Vagina (tissue), 2 donors: ENCODE measurements at regions not wholly inside any gene's neighbourhood (a gene's known extent, or its start where the extent isn't known, plus 50 kb on each side); places are given as distances from the start of the nearest gene placed in this dataset.
"Not testable (repeated sequence)": the region's sequence is repeated elsewhere in the genome, so short reads cannot be mapped to it uniquely, and the experiment has no call there.

ENCODE experiments used
- DNase-seq, 2 donors: peaks; one replicate each; pipeline ENCODE4 v3.0.0-alpha.2; 2017; ENCODE audit errors: extremely low spot score in 2 of 2
- H3K27ac ChIP-seq: fragments of 200-600 bp; sonication (generic); one replicate; pipeline ENCODE4 v1.5.1; 2019
- H3K27me3 ChIP-seq: fragments of 200-600 bp; sonication (generic); one replicate; pipeline ENCODE4 v1.5.1; 2019
- H3K36me3 ChIP-seq, 2 donors: fragments of 200-600 bp; sonication (generic); one replicate each; pipeline ENCODE4 v1.5.1; 2017 to 2019
- H3K4me1 ChIP-seq: fragments of 200-600 bp; sonication (generic); one replicate; pipeline ENCODE4 v1.5.1; 2019
- H3K4me3 ChIP-seq, 2 donors: fragments of 200-600 bp; sonication (generic); 1 replicate in 1 of 2; 2 replicates in 1 of 2; pipeline ENCODE4 v1.5.1; 2016 to 2019
- H3K9me3 ChIP-seq: fragments of 200-600 bp; sonication (generic); one replicate; pipeline ENCODE4 v1.5.1; 2019
- POLR2A ChIP-seq, 2 donors: fragments of 450-650 bp; IDR thresholded peaks; one replicate each; pipeline ENCODE4 v1.6.1; 2017; ENCODE audit warnings: antibody characterized with exemption in 2 of 2, mild to moderate bottlenecking in 2 of 2, moderate library complexity in 2 of 2
- POLR2AphosphoS5 ChIP-seq, 2 donors: sonication (generic); formaldehyde crosslinking; IDR thresholded peaks; one replicate each; pipeline ENCODE4 v1.9.0; 2017; ENCODE audit warnings: antibody characterized with exemption in 2 of 2, mild to moderate bottlenecking in 2 of 2, low read depth in 1 of 2; ENCODE audit not compliant: insufficient read depth in 1 of 2
- intact Hi-C: fragments of 100-400 bp; cut with DNase I; formaldehyde crosslinking; loops from one replicate; pipeline ENCODE4 v1.15.1; 2023
- TF ChIP-seq, protein P1 (sequence below), 3 experiments: fragments of 450-650 bp in 2 of 3; fragments of 200-600 bp in 1 of 3; sonication (generic) in 1 of 3; IDR thresholded peaks; one replicate each; pipeline ENCODE4 v1.5.1; 2017 to 2019; ENCODE audit warnings: antibody characterized with exemption in 3 of 3, mild to moderate bottlenecking in 2 of 3, moderate library complexity in 2 of 3

DNA sequence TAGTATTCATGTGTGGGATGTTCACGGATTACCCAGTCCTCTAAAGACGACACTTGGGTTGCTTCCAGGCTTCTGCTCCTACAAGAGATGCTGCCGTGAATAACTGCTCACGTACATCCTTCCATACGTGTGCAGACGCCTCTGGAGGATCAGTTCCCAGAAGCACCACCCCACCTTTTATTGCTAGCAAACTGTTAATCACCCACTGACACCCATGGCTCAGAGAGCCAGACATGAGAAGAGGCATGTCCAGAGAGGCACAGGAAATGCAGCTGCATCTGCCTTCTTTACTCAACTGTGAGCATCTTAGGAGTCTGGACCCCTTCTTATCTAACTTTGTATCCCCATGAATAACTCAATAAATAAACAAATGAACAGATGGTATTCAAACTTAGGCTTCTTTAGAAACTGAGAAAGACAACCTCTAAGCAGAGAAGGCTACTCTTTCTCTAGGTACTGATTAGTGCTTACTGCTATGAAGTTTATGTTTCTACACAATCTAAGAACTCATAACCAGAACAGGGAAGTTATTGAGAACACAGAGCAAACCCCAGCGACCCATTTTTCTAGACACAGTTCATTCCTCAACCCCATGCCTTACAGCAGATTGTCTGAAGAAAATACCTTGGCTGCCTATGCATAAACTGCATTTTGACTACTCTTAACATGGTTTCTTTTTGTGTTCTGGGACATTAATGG lies 228.7 kb upstream of the RREB1 start:
- H3K27ac ChIP-seq, result no peak overlapping the region

DNA sequence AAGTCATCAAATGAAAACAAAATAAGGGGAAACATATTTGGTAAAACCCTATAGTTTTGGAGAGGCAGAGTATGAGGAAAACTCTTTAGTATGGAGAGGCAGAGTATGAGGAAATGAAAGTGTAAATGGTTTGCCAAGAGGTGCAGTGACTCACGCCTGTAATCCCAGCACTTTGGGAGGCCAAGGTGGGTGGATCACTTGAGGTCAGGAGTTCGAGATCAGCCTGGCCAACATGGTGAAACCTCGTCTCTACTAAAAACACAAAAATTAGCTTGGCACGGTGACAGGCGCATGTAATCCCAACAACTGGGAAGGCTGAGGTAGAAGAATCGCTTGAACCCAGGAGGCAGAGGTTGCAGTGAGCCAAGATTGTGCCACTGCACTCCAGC lies 228.2 kb upstream of the RREB1 start:
- intact Hi-C loops, H3K9me3 ChIP-seq: not testable (repeated sequence)
- peaks cover 32% of the 10 kb centered on the region for H3K4me1 ChIP-seq

More for the DNA sequence above, 228.7 kb upstream of the RREB1 start:
- peaks cover 31% of the 10 kb centered on the region for H3K4me1 ChIP-seq
- TF ChIP-seq POLR2AphosphoS5 (IDR thresholded peaks at IDR 0.05; ENCODE audit: insufficient read depth in 1 of 2, low read depth in 1 of 2), result no peak
- TF ChIP-seq, protein P1, sequence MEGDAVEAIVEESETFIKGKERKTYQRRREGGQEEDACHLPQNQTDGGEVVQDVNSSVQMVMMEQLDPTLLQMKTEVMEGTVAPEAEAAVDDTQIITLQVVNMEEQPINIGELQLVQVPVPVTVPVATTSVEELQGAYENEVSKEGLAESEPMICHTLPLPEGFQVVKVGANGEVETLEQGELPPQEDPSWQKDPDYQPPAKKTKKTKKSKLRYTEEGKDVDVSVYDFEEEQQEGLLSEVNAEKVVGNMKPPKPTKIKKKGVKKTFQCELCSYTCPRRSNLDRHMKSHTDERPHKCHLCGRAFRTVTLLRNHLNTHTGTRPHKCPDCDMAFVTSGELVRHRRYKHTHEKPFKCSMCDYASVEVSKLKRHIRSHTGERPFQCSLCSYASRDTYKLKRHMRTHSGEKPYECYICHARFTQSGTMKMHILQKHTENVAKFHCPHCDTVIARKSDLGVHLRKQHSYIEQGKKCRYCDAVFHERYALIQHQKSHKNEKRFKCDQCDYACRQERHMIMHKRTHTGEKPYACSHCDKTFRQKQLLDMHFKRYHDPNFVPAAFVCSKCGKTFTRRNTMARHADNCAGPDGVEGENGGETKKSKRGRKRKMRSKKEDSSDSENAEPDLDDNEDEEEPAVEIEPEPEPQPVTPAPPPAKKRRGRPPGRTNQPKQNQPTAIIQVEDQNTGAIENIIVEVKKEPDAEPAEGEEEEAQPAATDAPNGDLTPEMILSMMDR (IDR thresholded peaks at IDR 0.05), result no peak
- no peak for TF ChIP-seq POLR2A (IDR thresholded peaks at IDR 0.05)
- no peaks in the 10 kb centered on the region for H3K9me3 ChIP-seq
- DNase-seq, result no peak
- no peak overlapping the region for H3K4me3 ChIP-seq
- H3K36me3 ChIP-seq, result no peaks in the 10 kb centered on the region
- H3K27me3 ChIP-seq, result no peaks in the 10 kb centered on the region
- intact Hi-C loops, result no loop called here

DNA sequence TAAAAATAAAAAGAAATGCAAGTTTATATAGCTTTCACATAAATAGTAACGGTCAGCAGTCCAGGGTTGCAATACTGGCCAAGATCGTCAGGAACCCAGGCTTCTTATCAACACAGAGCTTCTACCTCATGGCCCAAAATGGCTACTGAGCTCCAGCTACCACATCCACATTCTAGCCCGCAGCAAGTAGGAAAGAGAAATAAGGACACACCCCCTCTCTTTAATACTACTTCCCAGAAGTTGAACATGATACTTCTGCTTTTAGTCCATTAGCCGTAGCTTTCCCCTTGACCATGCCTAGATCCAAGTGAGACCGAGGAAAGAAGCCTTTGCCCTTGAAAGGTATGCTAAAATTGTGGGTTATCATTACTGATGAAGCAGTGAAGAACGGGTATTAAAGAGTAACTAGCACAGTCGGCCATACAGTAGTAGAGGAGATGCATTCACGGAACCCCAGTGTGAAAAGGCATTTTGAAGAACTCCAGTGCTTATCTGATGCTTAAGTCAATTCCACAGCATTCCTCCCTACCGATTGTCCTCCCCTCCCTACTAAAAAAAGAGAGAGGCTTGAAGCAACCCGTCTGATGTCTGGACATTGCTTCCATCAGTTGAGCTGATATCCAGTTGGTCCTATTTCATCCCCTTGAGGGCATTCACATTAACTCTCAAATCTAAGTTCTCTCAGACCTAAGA lies 226.9 kb upstream of the RREB1 start:
- intact Hi-C loops, result no loop called here
- H3K27me3 ChIP-seq, result no peaks in the 10 kb centered on the region
- peaks cover 45% of the 10 kb centered on the region for H3K4me1 ChIP-seq
- no peaks in the 10 kb centered on the region for H3K36me3 ChIP-seq
- H3K27ac ChIP-seq, result peak overlapping the region; percentile 33
- no peak for DNase-seq
- H3K4me3 ChIP-seq, result no peak overlapping the region
- no peaks in the 10 kb centered on the region for H3K9me3 ChIP-seq
- TF ChIP-seq POLR2AphosphoS5 (IDR thresholded peaks at IDR 0.05; ENCODE audit: insufficient read depth in 1 of 2, low read depth in 1 of 2) (no peak), POLR2A (IDR thresholded peaks at IDR 0.05) (no peak)
- TF ChIP-seq, protein P1 (IDR thresholded peaks at IDR 0.05), result no peak

More for the DNA sequence above, 228.2 kb upstream of the RREB1 start:
- not testable (repeated sequence) for DNase-seq, H3K27ac ChIP-seq, H3K36me3 ChIP-seq, H3K4me3 ChIP-seq, H3K27me3 ChIP-seq

DNA sequence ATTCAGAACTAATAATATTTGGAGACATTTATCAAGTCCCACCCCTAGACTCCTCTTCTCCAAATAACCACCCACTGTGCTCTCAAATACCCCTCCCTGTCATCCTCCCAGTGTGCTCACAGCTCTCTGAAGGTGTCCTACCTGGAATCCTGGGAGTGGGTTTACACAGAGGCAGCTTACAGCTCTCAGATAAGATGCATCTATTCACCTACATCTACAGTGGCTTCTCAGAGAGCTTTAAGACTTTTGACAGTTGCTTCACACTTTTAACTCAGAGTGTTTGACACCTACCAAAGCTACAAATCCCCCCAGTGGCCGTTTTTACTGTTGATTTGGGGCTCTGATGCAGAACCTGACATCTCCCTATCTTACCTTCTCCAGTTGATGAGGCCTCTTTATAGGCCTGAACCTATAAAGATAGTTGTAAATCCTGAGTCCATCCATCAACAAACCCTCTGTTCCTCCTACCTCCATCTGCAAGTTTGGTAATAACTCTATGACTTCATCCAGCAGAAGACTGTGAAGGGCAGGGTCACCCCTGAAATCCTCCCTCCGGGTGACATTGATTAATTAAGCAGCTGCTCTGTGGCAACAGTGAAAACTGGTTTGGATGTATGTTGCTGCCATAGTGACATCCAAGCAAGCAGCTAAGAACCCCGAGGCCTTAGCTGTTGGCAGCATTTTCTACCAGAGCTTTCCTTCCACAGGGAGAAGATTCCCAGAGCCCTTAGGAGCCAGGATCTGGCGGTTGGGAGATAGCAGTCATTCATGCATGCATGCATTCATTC lies 226.1 kb upstream of the RREB1 start:
- H3K4me1 ChIP-seq, result peaks cover 51% of the 10 kb centered on the region
- TF ChIP-seq POLR2AphosphoS5 (IDR thresholded peaks at IDR 0.05; ENCODE audit: insufficient read depth in 1 of 2, low read depth in 1 of 2) (peak in 1 of 2 donors; percentile 53), POLR2A (IDR thresholded peaks at IDR 0.05) (no peak)
- TF ChIP-seq, protein P1 (IDR thresholded peaks at IDR 0.05), result no peak
- no peaks in the 10 kb centered on the region for H3K27me3 ChIP-seq
- peak overlapping the region; percentile 33 for H3K27ac ChIP-seq
- H3K9me3 ChIP-seq, result no peaks in the 10 kb centered on the region
- H3K4me3 ChIP-seq, result no peak overlapping the region
- DNase-seq, result no peak
- intact Hi-C loops, result no loop called here
- no peaks in the 10 kb centered on the region for H3K36me3 ChIP-seq

DNA sequence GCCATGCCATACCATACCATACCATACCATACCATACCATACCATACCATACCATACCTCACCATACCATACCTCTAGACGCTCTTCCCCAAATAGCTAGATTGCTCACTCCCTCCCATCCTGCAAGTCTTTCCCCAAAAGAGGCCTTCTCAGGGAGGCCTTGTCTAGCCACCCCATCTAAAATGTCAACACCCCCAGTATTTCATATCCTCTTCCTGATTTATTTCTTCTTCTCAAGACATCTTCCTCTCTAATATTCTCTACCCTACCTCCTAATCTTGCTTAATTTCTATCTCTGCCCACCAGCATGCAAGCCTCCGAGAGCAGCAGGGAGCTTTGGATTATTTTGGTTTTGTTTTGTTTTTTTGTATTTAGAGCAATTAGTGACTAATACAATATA lies 225.2 kb upstream of the RREB1 start:
- intact Hi-C loops, result no loop called here
- no peak for TF ChIP-seq POLR2A (IDR thresholded peaks at IDR 0.05)
- TF ChIP-seq, protein P1 (IDR thresholded peaks at IDR 0.05), result no peak
- no peak for TF ChIP-seq POLR2AphosphoS5 (IDR thresholded peaks at IDR 0.05; ENCODE audit: insufficient read depth in 1 of 2, low read depth in 1 of 2)
- Histone ChIP-seq H3K27me3 (no peaks in the 10 kb centered on the region), H3K27ac (peak overlapping the region; percentile 35), H3K9me3 (no peaks in the 10 kb centered on the region), H3K4me3 (no peak overlapping the region), H3K4me1 (peaks cover 51% of the 10 kb centered on the region), H3K36me3 (no peaks in the 10 kb centered on the region)
- no peak for DNase-seq
